ENCODE measurements at regions not wholly inside any gene's neighbourhood (a gene's known extent, or its start where the extent isn't known, plus 50 kb on each side); places are given as distances from the start of the nearest gene placed in this dataset.

DNA sequence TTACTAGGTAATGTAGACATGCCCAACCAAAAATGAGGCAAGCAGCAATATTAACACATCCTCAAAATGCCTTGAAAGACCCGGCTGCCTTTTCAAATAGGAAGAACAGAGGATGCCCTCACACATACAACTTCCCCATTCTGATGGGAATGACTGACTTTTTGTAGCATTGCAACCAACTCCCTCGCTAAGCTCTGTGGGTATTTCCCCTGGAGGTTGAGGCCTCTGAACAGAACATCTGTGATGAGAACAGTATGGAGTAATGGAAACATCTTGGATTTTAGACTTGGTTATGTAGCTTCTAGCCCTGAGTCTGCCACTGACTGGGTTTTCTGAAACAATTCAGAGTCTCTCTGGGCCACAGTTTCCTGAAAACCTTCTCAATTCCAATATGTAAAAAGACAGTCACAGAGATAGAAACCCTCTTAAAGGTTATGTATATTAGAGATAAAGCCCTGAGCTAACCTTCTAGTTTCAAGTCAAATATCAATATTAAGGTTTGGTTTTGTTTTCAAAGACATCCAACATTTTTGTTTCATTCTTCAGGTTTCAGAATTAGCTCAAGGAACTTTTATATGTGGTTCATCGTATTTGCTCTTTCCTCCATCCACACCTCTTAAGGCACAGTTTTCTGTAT, 311.5 kb downstream of the SETD4 start:
- TF ChIP-seq, protein P1, sequence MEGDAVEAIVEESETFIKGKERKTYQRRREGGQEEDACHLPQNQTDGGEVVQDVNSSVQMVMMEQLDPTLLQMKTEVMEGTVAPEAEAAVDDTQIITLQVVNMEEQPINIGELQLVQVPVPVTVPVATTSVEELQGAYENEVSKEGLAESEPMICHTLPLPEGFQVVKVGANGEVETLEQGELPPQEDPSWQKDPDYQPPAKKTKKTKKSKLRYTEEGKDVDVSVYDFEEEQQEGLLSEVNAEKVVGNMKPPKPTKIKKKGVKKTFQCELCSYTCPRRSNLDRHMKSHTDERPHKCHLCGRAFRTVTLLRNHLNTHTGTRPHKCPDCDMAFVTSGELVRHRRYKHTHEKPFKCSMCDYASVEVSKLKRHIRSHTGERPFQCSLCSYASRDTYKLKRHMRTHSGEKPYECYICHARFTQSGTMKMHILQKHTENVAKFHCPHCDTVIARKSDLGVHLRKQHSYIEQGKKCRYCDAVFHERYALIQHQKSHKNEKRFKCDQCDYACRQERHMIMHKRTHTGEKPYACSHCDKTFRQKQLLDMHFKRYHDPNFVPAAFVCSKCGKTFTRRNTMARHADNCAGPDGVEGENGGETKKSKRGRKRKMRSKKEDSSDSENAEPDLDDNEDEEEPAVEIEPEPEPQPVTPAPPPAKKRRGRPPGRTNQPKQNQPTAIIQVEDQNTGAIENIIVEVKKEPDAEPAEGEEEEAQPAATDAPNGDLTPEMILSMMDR (IDR thresholded peaks at IDR 0.05 in 4 of 5, conservative IDR thresholded peaks at IDR 0.05 in 1 of 5): no peak
- no peak for TF ChIP-seq POLR2A (IDR thresholded peaks at IDR 0.05)
